ENCODE measurements at regions not wholly inside any gene's neighbourhood (a gene's known extent, or its start where the extent isn't known, plus 50 kb on each side); places are given as distances from the start of the nearest gene placed in this dataset.

DNA sequence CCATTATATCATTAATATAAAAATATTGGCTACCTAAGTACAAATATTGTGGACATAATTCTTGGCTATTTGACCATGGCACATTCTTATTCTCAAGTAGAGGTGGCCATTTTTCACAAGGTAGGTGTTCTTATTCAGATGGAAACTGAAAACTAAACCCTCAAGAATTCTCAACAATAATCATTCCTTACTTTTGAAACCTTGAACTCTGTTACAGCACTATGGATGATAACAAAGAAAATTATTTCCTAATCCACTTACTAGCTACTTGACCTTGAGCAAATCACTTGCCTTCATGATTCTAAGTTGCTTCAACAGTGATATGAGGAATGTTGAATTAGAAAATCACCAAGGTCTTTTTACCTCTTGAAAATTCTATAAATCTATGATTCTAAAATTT, 482.2 kb downstream of the PTPRC start:
- Histone ChIP-seq H3K9ac (ENCODE audit: low read length) (no peak overlapping the region), H3K36me3 (ENCODE audit: insufficient read depth, low read length) (no peaks in the 10 kb centered on the region), H3K9me2 (ENCODE audit: insufficient read depth, low read length) (no peaks in the 10 kb centered on the region), H3K27me3 (ENCODE audit: insufficient read depth, low read depth, low read length) (no peaks in the 10 kb centered on the region), H3K9me3 (ENCODE audit: low read length) (no peaks in the 10 kb centered on the region), H3K4me3 (ENCODE audit: low read length) (no peak overlapping the region), H3K79me2 (replicated peaks; ENCODE audit: insufficient read depth, low read length) (no peaks in the 10 kb centered on the region), H3K4me2 (ENCODE audit: low read length) (no peak overlapping the region), H3K27ac (ENCODE audit: low read length) (no peak overlapping the region), H3F3A (ENCODE audit: insufficient read depth, low read length, poor library complexity, severe bottlenecking) (no peaks in the 10 kb centered on the region), H2AFZ (ENCODE audit: low read depth, low read length) (no peak overlapping the region), H4K20me1 (ENCODE audit: insufficient read depth) (no peaks in the 10 kb centered on the region)
- TF ChIP-seq, protein P1, sequence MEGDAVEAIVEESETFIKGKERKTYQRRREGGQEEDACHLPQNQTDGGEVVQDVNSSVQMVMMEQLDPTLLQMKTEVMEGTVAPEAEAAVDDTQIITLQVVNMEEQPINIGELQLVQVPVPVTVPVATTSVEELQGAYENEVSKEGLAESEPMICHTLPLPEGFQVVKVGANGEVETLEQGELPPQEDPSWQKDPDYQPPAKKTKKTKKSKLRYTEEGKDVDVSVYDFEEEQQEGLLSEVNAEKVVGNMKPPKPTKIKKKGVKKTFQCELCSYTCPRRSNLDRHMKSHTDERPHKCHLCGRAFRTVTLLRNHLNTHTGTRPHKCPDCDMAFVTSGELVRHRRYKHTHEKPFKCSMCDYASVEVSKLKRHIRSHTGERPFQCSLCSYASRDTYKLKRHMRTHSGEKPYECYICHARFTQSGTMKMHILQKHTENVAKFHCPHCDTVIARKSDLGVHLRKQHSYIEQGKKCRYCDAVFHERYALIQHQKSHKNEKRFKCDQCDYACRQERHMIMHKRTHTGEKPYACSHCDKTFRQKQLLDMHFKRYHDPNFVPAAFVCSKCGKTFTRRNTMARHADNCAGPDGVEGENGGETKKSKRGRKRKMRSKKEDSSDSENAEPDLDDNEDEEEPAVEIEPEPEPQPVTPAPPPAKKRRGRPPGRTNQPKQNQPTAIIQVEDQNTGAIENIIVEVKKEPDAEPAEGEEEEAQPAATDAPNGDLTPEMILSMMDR (IDR thresholded peaks at IDR 0.05; ENCODE audit: poor library complexity, severe bottlenecking), result no peak
- TF ChIP-seq RAD21 (conservative IDR thresholded peaks at IDR 0.05) (no peak), TAF1 (IDR thresholded peaks at IDR 0.05; ENCODE audit: low read depth) (no peak), EP300 (conservative IDR thresholded peaks at IDR 0.05; ENCODE audit: poor library complexity, severe bottlenecking) (no peak), MXI1 (conservative IDR thresholded peaks at IDR 0.05; ENCODE audit: poor library complexity, severe bottlenecking) (no peak), POLR2AphosphoS5 (IDR thresholded peaks at IDR 0.05) (no peak), SMC3 (conservative IDR thresholded peaks at IDR 0.05; ENCODE audit: poor library complexity) (no peak), EZH2 (IDR thresholded peaks at IDR 0.05; ENCODE audit: borderline replicate concordance, insufficient read depth, low read length, poor library complexity, severe bottlenecking) (no peak)
- TF ChIP-seq, protein P2, sequence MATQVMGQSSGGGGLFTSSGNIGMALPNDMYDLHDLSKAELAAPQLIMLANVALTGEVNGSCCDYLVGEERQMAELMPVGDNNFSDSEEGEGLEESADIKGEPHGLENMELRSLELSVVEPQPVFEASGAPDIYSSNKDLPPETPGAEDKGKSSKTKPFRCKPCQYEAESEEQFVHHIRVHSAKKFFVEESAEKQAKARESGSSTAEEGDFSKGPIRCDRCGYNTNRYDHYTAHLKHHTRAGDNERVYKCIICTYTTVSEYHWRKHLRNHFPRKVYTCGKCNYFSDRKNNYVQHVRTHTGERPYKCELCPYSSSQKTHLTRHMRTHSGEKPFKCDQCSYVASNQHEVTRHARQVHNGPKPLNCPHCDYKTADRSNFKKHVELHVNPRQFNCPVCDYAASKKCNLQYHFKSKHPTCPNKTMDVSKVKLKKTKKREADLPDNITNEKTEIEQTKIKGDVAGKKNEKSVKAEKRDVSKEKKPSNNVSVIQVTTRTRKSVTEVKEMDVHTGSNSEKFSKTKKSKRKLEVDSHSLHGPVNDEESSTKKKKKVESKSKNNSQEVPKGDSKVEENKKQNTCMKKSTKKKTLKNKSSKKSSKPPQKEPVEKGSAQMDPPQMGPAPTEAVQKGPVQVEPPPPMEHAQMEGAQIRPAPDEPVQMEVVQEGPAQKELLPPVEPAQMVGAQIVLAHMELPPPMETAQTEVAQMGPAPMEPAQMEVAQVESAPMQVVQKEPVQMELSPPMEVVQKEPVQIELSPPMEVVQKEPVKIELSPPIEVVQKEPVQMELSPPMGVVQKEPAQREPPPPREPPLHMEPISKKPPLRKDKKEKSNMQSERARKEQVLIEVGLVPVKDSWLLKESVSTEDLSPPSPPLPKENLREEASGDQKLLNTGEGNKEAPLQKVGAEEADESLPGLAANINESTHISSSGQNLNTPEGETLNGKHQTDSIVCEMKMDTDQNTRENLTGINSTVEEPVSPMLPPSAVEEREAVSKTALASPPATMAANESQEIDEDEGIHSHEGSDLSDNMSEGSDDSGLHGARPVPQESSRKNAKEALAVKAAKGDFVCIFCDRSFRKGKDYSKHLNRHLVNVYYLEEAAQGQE (IDR thresholded peaks at IDR 0.05; ENCODE audit: borderline replicate concordance), result no peak

DNA sequence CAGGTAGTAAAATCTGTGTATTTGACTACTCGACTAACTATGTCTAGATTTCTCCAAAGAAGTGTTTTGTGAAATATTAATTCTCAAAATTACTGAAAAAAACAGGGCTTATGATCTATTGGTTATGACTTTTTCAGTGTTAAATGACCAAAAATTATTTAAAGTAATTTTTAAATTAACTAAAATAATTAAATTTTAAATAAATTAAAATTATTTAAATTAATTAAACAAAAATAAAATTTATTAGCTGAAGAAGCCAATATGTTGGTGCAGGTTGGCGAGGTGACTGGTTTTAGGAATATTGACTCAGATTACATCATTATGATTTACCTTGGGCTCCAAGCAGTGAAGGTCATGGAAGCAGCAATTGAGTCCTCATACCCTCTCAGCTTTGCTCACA, 483.2 kb downstream of the PTPRC start:
- H3K9ac ChIP-seq (ENCODE audit: low read length), result no peak overlapping the region
- H3F3A ChIP-seq (ENCODE audit: insufficient read depth, low read length, poor library complexity, severe bottlenecking), result no peaks in the 10 kb centered on the region
- no peaks in the 10 kb centered on the region for H3K9me3 ChIP-seq (ENCODE audit: low read length)
- no peak overlapping the region for H3K4me2 ChIP-seq (ENCODE audit: low read length)
- H4K20me1 ChIP-seq (ENCODE audit: insufficient read depth), result no peaks in the 10 kb centered on the region
- no peak overlapping the region for H2AFZ ChIP-seq (ENCODE audit: low read depth, low read length)
- no peaks in the 10 kb centered on the region for H3K9me2 ChIP-seq (ENCODE audit: insufficient read depth, low read length)
- no peak overlapping the region for H3K4me3 ChIP-seq (ENCODE audit: low read length)
- no peak overlapping the region for H3K27ac ChIP-seq (ENCODE audit: low read length)
- no peaks in the 10 kb centered on the region for H3K27me3 ChIP-seq (ENCODE audit: insufficient read depth, low read depth, low read length)
- TF ChIP-seq, protein P2 (IDR thresholded peaks at IDR 0.05; ENCODE audit: borderline replicate concordance), result no peak
- TF ChIP-seq EZH2 (IDR thresholded peaks at IDR 0.05; ENCODE audit: borderline replicate concordance, insufficient read depth, low read length, poor library complexity, severe bottlenecking) (no peak), MXI1 (conservative IDR thresholded peaks at IDR 0.05; ENCODE audit: poor library complexity, severe bottlenecking) (no peak), EP300 (conservative IDR thresholded peaks at IDR 0.05; ENCODE audit: poor library complexity, severe bottlenecking) (no peak), SMC3 (conservative IDR thresholded peaks at IDR 0.05; ENCODE audit: poor library complexity) (no peak), RAD21 (conservative IDR thresholded peaks at IDR 0.05) (no peak), TAF1 (IDR thresholded peaks at IDR 0.05; ENCODE audit: low read depth) (no peak)
- TF ChIP-seq, protein P1 (IDR thresholded peaks at IDR 0.05; ENCODE audit: poor library complexity, severe bottlenecking), result no peak
- H3K79me2 ChIP-seq (replicated peaks; ENCODE audit: insufficient read depth, low read length), result no peaks in the 10 kb centered on the region
- H3K36me3 ChIP-seq (ENCODE audit: insufficient read depth, low read length), result no peaks in the 10 kb centered on the region

Data from neural cell (in vitro differentiated cells).